GM12878 (cell line): ENCODE measurements at regions not wholly inside any gene's neighbourhood (a gene's known extent, or its start where the extent isn't known, plus 50 kb on each side); places are given as distances from the start of the nearest gene placed in this dataset.

ENCODE experiments used
- ATAC-seq: fragments of 200-7000 bp; cut with Tn5 transposase; 3 replicates; pipeline ENCODE4 v1.9.1; 2020; ENCODE audit warnings: mild to moderate bottlenecking, moderate library complexity
- BruUV-seq: library from RNA; stranded (reverse); fragments of 400-500 nt; replicated peaks from 2 replicates; lab custom pipeline; 2021; lab: Mats Ljungman, UMichigan
- CTCF ChIA-PET: fragments of 300-600 bp; sonication (Branson Sonifier 250); formaldehyde crosslinking; extraction: SDS; loops from one replicate; lab custom pipeline; 2021; ENCODE audit warnings: inconsistent platforms; lab: Yijun Ruan, JAX
- POLR2A ChIA-PET: fragments of 350-600 bp; formaldehyde crosslinking; extraction: SDS; loops from one replicate; lab custom pipeline; 2021; ENCODE audit warnings: inconsistent platforms; lab: Charles Lee
- RAD21 ChIA-PET: fragments of 300-600 bp; sonication (Branson Sonifier 250); formaldehyde crosslinking; loops from one replicate; lab custom pipeline; 2023; ENCODE audit warnings: antibody characterized with exemption; ENCODE audit not compliant: unreplicated experiment; lab: Charles Lee
- SMC1A ChIA-PET: fragments of 300-600 bp; sonication (Branson Sonifier 250); formaldehyde crosslinking; loops from one replicate; lab custom pipeline; 2023; ENCODE audit not compliant: unreplicated experiment, uncharacterized antibody; lab: Charles Lee
- DNase-seq: peaks from one replicate; pipeline ENCODE4 v3.0.0-alpha.2; 2011; ENCODE audit warnings: low read depth, low spot score
- FAIRE-seq: peaks from 3 replicates; lab custom pipeline; 2011; peaks lifted over from hg19 to GRCh38; lab: Jason Lieb, UNC
- H2AFZ ChIP-seq: 2 replicates; pipeline ENCODE4 v1.6.0; 2011; ENCODE audit warnings: low read depth, low read length, control low read depth; ENCODE audit not compliant: control insufficient read depth
- H3K27ac ChIP-seq: 2 replicates; pipeline ENCODE4 v1.5.1; 2011; ENCODE audit warnings: control low read depth; ENCODE audit not compliant: control insufficient read depth, insufficient read depth
- H3K27me3 ChIP-seq, 2 experiments: replicated peaks in 1 of 2; 2 replicates each; pipeline versions ENCODE4 v1.6.0 to v1.6.1; 2011; ENCODE audit warnings: low read length in 1 of 2; ENCODE audit not compliant: control insufficient read depth in 2 of 2, insufficient read depth in 2 of 2
- H3K36me3 ChIP-seq, 2 experiments: 2 replicates each; pipeline ENCODE4 v1.5.1; 2011; ENCODE audit warnings: low read length in 1 of 2; ENCODE audit not compliant: control insufficient read depth in 2 of 2, insufficient read depth in 2 of 2
- H3K4me1 ChIP-seq: 2 replicates; pipeline ENCODE4 v1.6.1; 2011; ENCODE audit warnings: mild to moderate bottlenecking, low read length, moderate library complexity, mixed read lengths; ENCODE audit not compliant: control insufficient read depth, insufficient read depth
- H3K4me2 ChIP-seq: 2 replicates; pipeline ENCODE4 v1.6.0; 2011; ENCODE audit warnings: control low read depth; ENCODE audit not compliant: control insufficient read depth, insufficient read depth
- H3K4me3 ChIP-seq: fragments of 200-600 bp; sonication (generic); 2 replicates; pipeline ENCODE4 v1.5.1; 2016
- H3K79me2 ChIP-seq: 2 replicates; pipeline ENCODE4 v1.6.0; 2011; ENCODE audit warnings: low read length; ENCODE audit not compliant: control insufficient read depth, insufficient read depth
- H3K9ac ChIP-seq: 2 replicates; pipeline ENCODE4 v1.8.0; 2011; ENCODE audit warnings: low read length, control low read depth, mixed read lengths; ENCODE audit not compliant: control insufficient read depth, insufficient read depth
- H3K9me3 ChIP-seq: replicated peaks from 3 replicates; pipeline ENCODE4 v1.5.1; 2011; ENCODE audit warnings: mild to moderate bottlenecking, low read length; ENCODE audit not compliant: control insufficient read depth, insufficient read depth
- H4K20me1 ChIP-seq: 2 replicates; pipeline ENCODE4 v1.6.0; 2011; ENCODE audit not compliant: control insufficient read depth, insufficient read depth
- BHLHE40 ChIP-seq, 2 experiments: fragments of 450-650 bp in 1 of 2; IDR thresholded peaks; 2 replicates each; pipeline ENCODE4 v1.6.1; 2011 to 2017; ENCODE audit warnings: low read depth in 2 of 2, borderline replicate concordance in 1 of 2, improper control_type of control experiment in 1 of 2, low read length in 1 of 2, mild to moderate bottlenecking in 1 of 2
- FOS ChIP-seq: IDR thresholded peaks from 3 replicates; pipeline ENCODE4 v1.6.1; 2011; ENCODE audit warnings: borderline replicate concordance; ENCODE audit not compliant: insufficient read length; ENCODE audit errors: extremely low read depth
- FOXM1 ChIP-seq: IDR thresholded peaks from 2 replicates; pipeline ENCODE4 v1.6.1; 2012; ENCODE audit warnings: low read depth, mild to moderate bottlenecking, inconsistent platforms, low read length, moderate library complexity
- LARP7 ChIP-seq: fragments of 450-650 bp; IDR thresholded peaks from 2 replicates; pipeline ENCODE4 v1.6.1; 2017; ENCODE audit warnings: mild to moderate bottlenecking
- NFIC ChIP-seq: IDR thresholded peaks from 2 replicates; pipeline ENCODE4 v1.6.1; 2012; ENCODE audit warnings: low read depth, mild to moderate bottlenecking, inconsistent platforms, low read length, moderate library complexity
- NRF1 ChIP-seq: conservative IDR thresholded peaks from 2 replicates; pipeline ENCODE4 v1.6.1; 2011; ENCODE audit warnings: mild to moderate bottlenecking, low read depth, low read length, improper control_type of control experiment
- PAX5 ChIP-seq: IDR thresholded peaks from 2 replicates; pipeline ENCODE4 v1.6.1; 2011; ENCODE audit warnings: low read depth, low read length, borderline replicate concordance
- PAX8 ChIP-seq: fragments of 450-650 bp; IDR thresholded peaks from 2 replicates; pipeline ENCODE4 v1.6.1; 2017; ENCODE audit warnings: mild to moderate bottlenecking, moderate library complexity
- RAD21 ChIP-seq: IDR thresholded peaks from 2 replicates; pipeline ENCODE4 v1.6.1; 2011; ENCODE audit warnings: mild to moderate bottlenecking, low read depth, low read length, moderate library complexity; ENCODE audit not compliant: insufficient read depth
- ZSCAN29 ChIP-seq: fragments of 450-650 bp; IDR thresholded peaks from 2 replicates; pipeline ENCODE4 v1.6.1; 2017; ENCODE audit warnings: mild to moderate bottlenecking, moderate library complexity
- WGBS: methylation state at CpG from one replicate; pipeline ENCODE4 v1.1.6; 2016; ENCODE audit warnings: low lambda C conversion rate; ENCODE audit not compliant: insufficient replicate concordance, insufficient coverage; ENCODE audit errors: missing lambda C conversion rate; 5-methylcytosine and 5-hydroxymethylcytosine counted together
- in situ Hi-C: fragments of 300-500 bp; cut with MboI; formaldehyde crosslinking; loops from 9 replicates; pipeline ENCODE4 v1.14.3; 2018; ENCODE audit warnings: mixed read lengths
- intact Hi-C: fragments of 100-400 bp; cut with micrococcal nuclease; formaldehyde crosslinking; loops from one replicate; pipeline ENCODE4 v1.14.2; 2022; ENCODE audit not compliant: unreplicated experiment
- TF ChIP-seq, protein P1 (sequence below): fragments of 450-650 bp; formaldehyde crosslinking; IDR thresholded peaks from 2 replicates; pipeline ENCODE4 v1.4.0; 2022; ENCODE audit warnings: mild to moderate bottlenecking, moderate library complexity

DNA sequence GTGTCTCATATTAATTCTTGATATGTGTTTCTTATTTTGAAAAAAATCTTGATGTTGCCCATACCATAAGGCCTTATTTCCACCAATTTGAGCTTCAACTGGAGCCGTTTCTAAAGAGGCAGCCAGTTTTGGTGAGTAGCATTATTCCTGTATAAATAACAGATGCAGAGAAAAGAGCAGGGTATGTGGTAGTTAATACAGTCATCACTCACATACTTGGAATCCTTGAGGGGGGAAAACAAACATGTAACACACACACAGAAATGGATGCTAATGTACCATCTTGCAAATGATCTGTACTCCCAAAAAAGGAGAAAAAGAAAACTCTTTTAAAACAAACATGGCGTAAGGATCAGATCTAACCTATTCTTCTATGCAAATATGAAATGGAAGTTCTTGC, 389.7 kb downstream of the GPM6A start:
- intact Hi-C loops, result no loop called here
- ChIA-PET RAD21 (no interaction called here), CTCF (no interaction called here), SMC1A (no interaction called here), POLR2A (no interaction called here)
- H3K27ac ChIP-seq, result no peak overlapping the region
- H3K4me3 ChIP-seq, result no peak overlapping the region
- no peak for FAIRE-seq
- ATAC-seq, result no peak
- TF ChIP-seq PAX5 (no peak), NFIC (no peak), NRF1 (no peak), BHLHE40 (IDR thresholded peaks at IDR 0.05; ENCODE audit: borderline replicate concordance in 1 of 2, low read depth in 2 of 2, low read length in 1 of 2) (no peak)
- DNase-seq, result no peak
- H3K9ac ChIP-seq, result no peak overlapping the region
- H3K36me3 ChIP-seq, result no peaks in the 10 kb centered on the region
- H3K27me3 ChIP-seq, result no peaks in the 10 kb centered on the region
- no peaks in the 10 kb centered on the region for H3K9me3 ChIP-seq
- H3K4me2 ChIP-seq, result no peak overlapping the region
- in situ Hi-C loops, result no loop called here
- no TSS peak for BruUV-seq
- WGBS, result 0% methylated on average over 2 of the region's 2 CpGs
- H3K79me2 ChIP-seq, result no peaks in the 10 kb centered on the region
- H2AFZ ChIP-seq, result no peak overlapping the region
- H4K20me1 ChIP-seq, result no peaks in the 10 kb centered on the region
- H3K4me1 ChIP-seq, result no peaks in the 10 kb centered on the region

DNA sequence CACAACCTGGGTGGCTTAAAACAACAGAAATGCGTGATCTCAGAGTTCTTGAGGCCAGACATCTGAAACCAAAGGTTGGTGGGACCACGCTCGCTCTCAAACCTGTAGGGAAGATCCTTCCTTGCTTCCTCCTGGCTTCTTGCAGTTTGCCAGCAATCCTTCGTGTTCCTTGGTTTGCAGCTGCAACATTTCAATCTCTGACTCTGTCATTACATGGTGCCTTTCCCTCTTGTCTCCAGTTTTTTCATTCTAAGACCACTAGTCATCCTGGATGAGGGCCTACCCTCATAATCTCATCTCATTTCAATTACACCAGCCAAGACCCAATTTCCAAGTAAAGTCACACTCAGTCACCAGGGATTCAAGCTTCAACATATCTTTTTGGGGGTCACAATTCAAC, 388.0 kb downstream of the GPM6A start:
- no peaks in the 10 kb centered on the region for H3K9me3 ChIP-seq
- H2AFZ ChIP-seq, result no peak overlapping the region
- intact Hi-C loops (no loop called here), in situ Hi-C loops (no loop called here)
- SMC1A ChIA-PET, result no interaction called here
- CTCF ChIA-PET, result interaction anchor here (1.0 kb wide), 1 partner anchor 246 kb away, joined by 3 read pairs; no protein-coding TSS in a partner anchor
- RAD21 ChIA-PET, result no interaction called here
- no peaks in the 10 kb centered on the region for H4K20me1 ChIP-seq
- H3K79me2 ChIP-seq, result no peaks in the 10 kb centered on the region
- no peak overlapping the region for H3K9ac ChIP-seq
- no peak overlapping the region for H3K4me2 ChIP-seq
- H3K27ac ChIP-seq, result no peak overlapping the region
- H3K4me3 ChIP-seq, result no peak overlapping the region
- H3K27me3 ChIP-seq, result no peaks in the 10 kb centered on the region
- H3K36me3 ChIP-seq, result no peaks in the 10 kb centered on the region
- ATAC-seq (no peak), DNase-seq (no peak), FAIRE-seq (no peak)
- POLR2A ChIA-PET, result no interaction called here
- H3K4me1 ChIP-seq, result no peaks in the 10 kb centered on the region
- 0% methylated on average over 4 of the region's 4 CpGs for WGBS
- TF ChIP-seq FOS (no peak), RAD21 (no peak), PAX8 (no peak), LARP7 (no peak), ZSCAN29 (no peak), FOXM1 (no peak)
- TF ChIP-seq, protein P1, sequence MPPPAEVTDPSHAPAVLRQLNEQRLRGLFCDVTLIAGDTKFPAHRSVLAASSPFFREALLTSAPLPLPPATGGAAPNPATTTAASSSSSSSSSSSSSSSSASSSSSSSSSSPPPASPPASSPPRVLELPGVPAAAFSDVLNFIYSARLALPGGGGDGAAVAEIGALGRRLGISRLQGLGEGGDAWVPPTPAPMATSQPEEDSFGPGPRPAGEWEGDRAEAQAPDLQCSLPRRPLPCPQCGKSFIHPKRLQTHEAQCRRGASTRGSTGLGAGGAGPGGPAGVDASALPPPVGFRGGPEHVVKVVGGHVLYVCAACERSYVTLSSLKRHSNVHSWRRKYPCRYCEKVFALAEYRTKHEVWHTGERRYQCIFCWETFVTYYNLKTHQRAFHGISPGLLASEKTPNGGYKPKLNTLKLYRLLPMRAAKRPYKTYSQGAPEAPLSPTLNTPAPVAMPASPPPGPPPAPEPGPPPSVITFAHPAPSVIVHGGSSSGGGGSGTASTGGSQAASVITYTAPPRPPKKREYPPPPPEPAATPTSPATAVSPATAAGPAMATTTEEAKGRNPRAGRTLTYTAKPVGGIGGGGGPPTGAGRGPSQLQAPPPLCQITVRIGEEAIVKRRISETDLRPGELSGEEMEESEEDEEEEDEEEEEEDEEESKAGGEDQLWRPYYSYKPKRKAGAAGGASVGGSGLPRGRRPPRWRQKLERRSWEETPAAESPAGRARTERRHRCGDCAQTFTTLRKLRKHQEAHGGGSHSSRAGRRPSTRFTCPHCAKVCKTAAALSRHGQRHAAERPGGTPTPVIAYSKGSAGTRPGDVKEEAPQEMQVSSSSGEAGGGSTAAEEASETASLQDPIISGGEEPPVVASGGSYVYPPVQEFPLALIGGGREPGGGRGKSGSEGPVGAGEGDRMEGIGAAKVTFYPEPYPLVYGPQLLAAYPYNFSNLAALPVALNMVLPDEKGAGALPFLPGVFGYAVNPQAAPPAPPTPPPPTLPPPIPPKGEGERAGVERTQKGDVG (CRISPR knock-in tag), result no peak
- BruUV-seq, result no TSS peak
